PC-3 (cell line): ENCODE measurements at regions not wholly inside any gene's neighbourhood (a gene's known extent, or its start where the extent isn't known, plus 50 kb on each side); places are given as distances from the start of the nearest gene placed in this dataset.

Experiments
- ATAC-seq: fragments of 200-7000 bp; cut with Tn5 transposase; 2 replicates; pipeline ENCODE4 v1.9.1; 2020; ENCODE audit warnings: mild to moderate bottlenecking, moderate library complexity
- BruUV-seq: library from RNA; stranded (reverse); fragments of 400-500 nt; replicated peaks from 2 replicates; lab custom pipeline; 2021; lab: Mats Ljungman, UMichigan
- CTCF ChIA-PET: fragments of 300-600 bp; sonication (Branson Sonifier 250); formaldehyde crosslinking; loops from one replicate; lab custom pipeline; 2022; ENCODE audit warnings: antibody characterized with exemption; lab: Charles Lee
- POLR2A ChIA-PET: fragments of 300-600 bp; sonication (Branson Sonifier 250); formaldehyde crosslinking; loops from one replicate; lab custom pipeline; 2022; ENCODE audit warnings: antibody characterized with exemption; ENCODE audit not compliant: unreplicated experiment; lab: Charles Lee
- DNase-seq: peaks from one replicate; pipeline ENCODE4 v3.0.0-alpha.2; 2015
- H2AFZ ChIP-seq: fragments of 300-600 bp; sonication (generic); 2 replicates; pipeline ENCODE4 v1.6.0; 2016; ENCODE audit warnings: antibody characterized with exemption, low read length
- H3F3A ChIP-seq: fragments of 300-600 bp; sonication (generic); one replicate; pipeline ENCODE4 v1.6.0; 2017; ENCODE audit warnings: antibody characterized with exemption, low read length, control low read depth, mild to moderate bottlenecking; ENCODE audit not compliant: unreplicated experiment
- H3K27ac ChIP-seq: fragments of 300-600 bp; sonication (generic); 2 replicates; pipeline ENCODE4 v1.5.1; 2016; ENCODE audit warnings: mild to moderate bottlenecking, low read length
- H3K27me3 ChIP-seq: fragments of 300-600 bp; sonication (generic); 2 replicates; pipeline ENCODE4 v1.6.1; 2016; ENCODE audit warnings: low read length, mixed read lengths
- H3K36me3 ChIP-seq: fragments of 300-600 bp; sonication (generic); 2 replicates; pipeline ENCODE4 v1.6.1; 2016; ENCODE audit warnings: low read depth, mixed run types, low read length, mixed read lengths
- H3K4me1 ChIP-seq: fragments of 300-600 bp; sonication (generic); 2 replicates; pipeline ENCODE4 v1.5.1; 2016; ENCODE audit warnings: low read length; ENCODE audit not compliant: insufficient read depth
- H3K4me2 ChIP-seq: fragments of 300-600 bp; sonication (generic); 2 replicates; pipeline ENCODE4 v1.6.0; 2016; ENCODE audit warnings: low read length
- H3K4me3 ChIP-seq: fragments of 300-600 bp; sonication (generic); 2 replicates; pipeline ENCODE4 v1.5.1; 2016; ENCODE audit warnings: mild to moderate bottlenecking, low read length, mixed read lengths
- H3K79me2 ChIP-seq: fragments of 300-600 bp; sonication (generic); 2 replicates; pipeline ENCODE4 v1.6.1; 2017; ENCODE audit warnings: low read length, mixed read lengths
- H3K9ac ChIP-seq: fragments of 300-600 bp; sonication (generic); 2 replicates; pipeline ENCODE4 v1.6.0; 2016; ENCODE audit warnings: mild to moderate bottlenecking, low read length
- H3K9me2 ChIP-seq: fragments of 300-600 bp; sonication (generic); replicated peaks from 2 replicates; pipeline ENCODE4 v1.6.1; 2016; ENCODE audit warnings: mixed run types, low read length, mixed read lengths
- H3K9me3 ChIP-seq: fragments of 300-600 bp; sonication (generic); 2 replicates; pipeline ENCODE4 v1.6.1; 2016; ENCODE audit warnings: low read length, mixed read lengths
- H4K20me1 ChIP-seq: fragments of 300-600 bp; sonication (generic); 2 replicates; pipeline ENCODE4 v1.6.1; 2016; ENCODE audit warnings: low read length, mixed read lengths
- CTCF ChIP-seq: fragments of 300-600 bp; sonication (generic); conservative IDR thresholded peaks from 2 replicates; pipeline ENCODE4 v1.5.1; 2017; ENCODE audit warnings: antibody characterized with exemption, low read depth, mild to moderate bottlenecking, low read length
- EZH2 ChIP-seq: fragments of 300-600 bp; sonication (generic); IDR thresholded peaks from one replicate; pipeline ENCODE4 v1.6.1; 2017; ENCODE audit warnings: antibody characterized with exemption, mild to moderate bottlenecking, low read length; ENCODE audit not compliant: unreplicated experiment
- EZH2phosphoT487 ChIP-seq: fragments of 300-600 bp; sonication (generic); IDR thresholded peaks from 2 replicates; pipeline ENCODE4 v1.6.1; 2018; ENCODE audit warnings: mild to moderate bottlenecking, antibody characterized with exemption, low read length, borderline replicate concordance
- intact Hi-C: fragments of 100-400 bp; cut with micrococcal nuclease; formaldehyde crosslinking; loops from 2 replicates; pipeline ENCODE4 v1.9.0; 2023

- CTCF ChIA-PET, result no interaction called here
These were observed 328.4 kb upstream of the SMIM30 start for GRCh38 chr7:113446791-113447190.

GRCh38 chr7:113446391-113446790, 328.0 kb upstream of the SMIM30 start:
- BruUV-seq, result no TSS peak
- Histone ChIP-seq H3K79me2 (no peaks in the 10 kb centered on the region), H3K27me3 (no peaks in the 10 kb centered on the region), H3K9me3 (no peaks in the 10 kb centered on the region), H3K4me3 (no peak overlapping the region), H4K20me1 (no peaks in the 10 kb centered on the region), H3F3A (no peaks in the 10 kb centered on the region), H3K9ac (no peak overlapping the region), H3K4me1 (no peaks in the 10 kb centered on the region), H3K27ac (no peak overlapping the region), H3K36me3 (no peaks in the 10 kb centered on the region), H2AFZ (no peak overlapping the region), H3K4me2 (no peak overlapping the region), H3K9me2 (no peaks in the 10 kb centered on the region)
- ATAC-seq (no peak), DNase-seq (no peak)
- intact Hi-C loops, result no loop called here
- ChIA-PET POLR2A (no interaction called here), CTCF (no interaction called here)
- TF ChIP-seq EZH2phosphoT487 (no peak), CTCF (no peak), EZH2 (no peak)

More at GRCh38 chr7:113446791-113447190, 328.4 kb upstream of the SMIM30 start:
- Histone ChIP-seq H3K9me2 (no peaks in the 10 kb centered on the region), H4K20me1 (no peaks in the 10 kb centered on the region), H3K27ac (no peak overlapping the region), H3K4me2 (no peak overlapping the region), H3K9me3 (no peaks in the 10 kb centered on the region), H3K79me2 (no peaks in the 10 kb centered on the region), H3K9ac (no peak overlapping the region), H3K4me1 (no peaks in the 10 kb centered on the region), H3K36me3 (no peaks in the 10 kb centered on the region), H3K4me3 (no peak overlapping the region), H2AFZ (no peak overlapping the region), H3K27me3 (no peaks in the 10 kb centered on the region), H3F3A (no peaks in the 10 kb centered on the region)
- TF ChIP-seq EZH2, result no peak
- no peak for TF ChIP-seq EZH2phosphoT487
- TF ChIP-seq CTCF, result no peak
- ATAC-seq (no peak), DNase-seq (no peak)
- BruUV-seq, result no TSS peak
- POLR2A ChIA-PET, result no interaction called here
- intact Hi-C loops, result no loop called here

- Histone ChIP-seq H3K36me3 (no peaks in the 10 kb centered on the region), H3K9me3 (no peaks in the 10 kb centered on the region), H3K9ac (no peak overlapping the region), H3K9me2 (no peaks in the 10 kb centered on the region), H4K20me1 (no peaks in the 10 kb centered on the region), H3K4me1 (no peaks in the 10 kb centered on the region), H3K27me3 (no peaks in the 10 kb centered on the region), H3K4me2 (no peak overlapping the region), H3K27ac (no peak overlapping the region), H3K79me2 (no peaks in the 10 kb centered on the region), H2AFZ (no peak overlapping the region), H3F3A (no peaks in the 10 kb centered on the region), H3K4me3 (no peak overlapping the region)
- intact Hi-C loops, result no loop called here
- ATAC-seq (no peak), DNase-seq (no peak)
- TF ChIP-seq CTCF (no peak), EZH2phosphoT487 (no peak), EZH2 (no peak)
- ChIA-PET POLR2A (no interaction called here), CTCF (no interaction called here)
- no TSS peak for BruUV-seq
These were observed 325.9 kb upstream of the SMIM30 start for GRCh38 chr7:113444261-113444660.
